ENCODE measurements at regions not wholly inside any gene's neighbourhood (a gene's known extent, or its start where the extent isn't known, plus 50 kb on each side); places are given as distances from the start of the nearest gene placed in this dataset.

DNA sequence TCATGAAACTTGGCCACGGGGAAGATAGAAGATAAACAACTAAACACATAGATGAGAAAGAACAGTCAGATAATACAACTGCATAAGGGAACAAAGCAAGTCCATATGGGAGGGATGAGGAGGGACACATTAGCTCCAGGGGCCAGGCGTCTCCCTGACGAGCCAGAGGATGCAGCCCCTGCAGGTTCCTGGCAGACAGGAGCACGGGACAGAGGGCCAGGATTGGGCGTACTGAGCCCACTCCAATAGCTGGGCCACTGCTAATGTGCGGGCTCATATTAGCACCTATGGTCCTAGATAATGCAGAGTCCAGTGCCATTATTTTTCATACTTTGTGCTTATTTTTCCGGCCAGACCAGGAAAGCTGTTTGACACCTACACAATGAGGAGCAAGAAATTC lies 182.9 kb downstream of the ANKRD60 start:
- TF ChIP-seq, protein P1, sequence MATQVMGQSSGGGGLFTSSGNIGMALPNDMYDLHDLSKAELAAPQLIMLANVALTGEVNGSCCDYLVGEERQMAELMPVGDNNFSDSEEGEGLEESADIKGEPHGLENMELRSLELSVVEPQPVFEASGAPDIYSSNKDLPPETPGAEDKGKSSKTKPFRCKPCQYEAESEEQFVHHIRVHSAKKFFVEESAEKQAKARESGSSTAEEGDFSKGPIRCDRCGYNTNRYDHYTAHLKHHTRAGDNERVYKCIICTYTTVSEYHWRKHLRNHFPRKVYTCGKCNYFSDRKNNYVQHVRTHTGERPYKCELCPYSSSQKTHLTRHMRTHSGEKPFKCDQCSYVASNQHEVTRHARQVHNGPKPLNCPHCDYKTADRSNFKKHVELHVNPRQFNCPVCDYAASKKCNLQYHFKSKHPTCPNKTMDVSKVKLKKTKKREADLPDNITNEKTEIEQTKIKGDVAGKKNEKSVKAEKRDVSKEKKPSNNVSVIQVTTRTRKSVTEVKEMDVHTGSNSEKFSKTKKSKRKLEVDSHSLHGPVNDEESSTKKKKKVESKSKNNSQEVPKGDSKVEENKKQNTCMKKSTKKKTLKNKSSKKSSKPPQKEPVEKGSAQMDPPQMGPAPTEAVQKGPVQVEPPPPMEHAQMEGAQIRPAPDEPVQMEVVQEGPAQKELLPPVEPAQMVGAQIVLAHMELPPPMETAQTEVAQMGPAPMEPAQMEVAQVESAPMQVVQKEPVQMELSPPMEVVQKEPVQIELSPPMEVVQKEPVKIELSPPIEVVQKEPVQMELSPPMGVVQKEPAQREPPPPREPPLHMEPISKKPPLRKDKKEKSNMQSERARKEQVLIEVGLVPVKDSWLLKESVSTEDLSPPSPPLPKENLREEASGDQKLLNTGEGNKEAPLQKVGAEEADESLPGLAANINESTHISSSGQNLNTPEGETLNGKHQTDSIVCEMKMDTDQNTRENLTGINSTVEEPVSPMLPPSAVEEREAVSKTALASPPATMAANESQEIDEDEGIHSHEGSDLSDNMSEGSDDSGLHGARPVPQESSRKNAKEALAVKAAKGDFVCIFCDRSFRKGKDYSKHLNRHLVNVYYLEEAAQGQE (IDR thresholded peaks at IDR 0.05; ENCODE audit: insufficient replicate concordance, low read depth): no peak
- TF ChIP-seq POLR2AphosphoS5 (IDR thresholded peaks at IDR 0.05; ENCODE audit: low read depth) (no peak), CTCF (IDR thresholded peaks at IDR 0.05; ENCODE audit: insufficient read depth, low read length) (no peak), SPI1 (IDR thresholded peaks at IDR 0.05; ENCODE audit: borderline replicate concordance, low read depth) (no peak), GABPA (IDR thresholded peaks at IDR 0.05; ENCODE audit: low read depth) (no peak)
